Naive thymus-derived CD8-positive, alpha-beta T cell (primary cell): ENCODE measurements at regions not wholly inside any gene's neighbourhood (a gene's known extent, or its start where the extent isn't known, plus 50 kb on each side); places are given as distances from the start of the nearest gene placed in this dataset.

Experiments used
- ATAC-seq, 2 donors: fragments of 150-1000 bp; cut with Tn5 transposase in 1 of 2; sonication (Bioruptor Pico), chemical (Tn5 transposase) in 1 of 2; 1 replicate in 1 of 2; 2 replicates in 1 of 2; pipeline ENCODE4 v1.10.0; 2021; ENCODE audit warnings: mild to moderate bottlenecking in 2 of 2, moderate library complexity in 2 of 2
- POLR2A ChIA-PET: fragments of 350-600 bp; sonication (Branson Sonifier 250); formaldehyde crosslinking; loops from one replicate; lab custom pipeline; 2021; ENCODE audit warnings: antibody characterized with exemption; lab: Charles Lee
- DNase-seq, 10 donors: peaks; one replicate each; pipeline versions ENCODE4 v3.0.0 to v3.0.0-alpha.2; 2020 to 2022
- H3K27ac Mint-ChIP-seq, 10 donors: one replicate each; pipeline ENCODE4 v1.8.0; 2020 to 2022; ENCODE audit warnings: mild to moderate bottlenecking in 10 of 10, mixed read lengths in 10 of 10, moderate library complexity in 4 of 10, inconsistent platforms in 1 of 10
- H3K27me3 Mint-ChIP-seq, 5 donors: one replicate each; pipeline ENCODE4 v1.8.0; 2021 to 2022; ENCODE audit warnings: mixed read lengths in 5 of 5
- H3K36me3 Mint-ChIP-seq, 3 donors: one replicate each; pipeline ENCODE4 v1.8.0; 2020 to 2022; ENCODE audit warnings: mixed read lengths in 3 of 3, mild to moderate bottlenecking in 2 of 3, inconsistent platforms in 1 of 3
- H3K4me1 Mint-ChIP-seq, 4 donors: one replicate each; pipeline ENCODE4 v1.8.0; 2021 to 2022; ENCODE audit warnings: mixed read lengths in 4 of 4
- H3K4me3 Mint-ChIP-seq, 10 donors: one replicate each; pipeline ENCODE4 v1.8.0; 2020 to 2022; ENCODE audit warnings: mild to moderate bottlenecking in 10 of 10, mixed read lengths in 10 of 10, moderate library complexity in 6 of 10, inconsistent platforms in 1 of 10
- H3K9me3 Mint-ChIP-seq, 9 donors: one replicate each; pipeline ENCODE4 v1.8.0; 2020 to 2022; ENCODE audit warnings: mixed read lengths in 9 of 9, mild to moderate bottlenecking in 3 of 9, inconsistent platforms in 1 of 9, moderate library complexity in 1 of 9

DNA sequence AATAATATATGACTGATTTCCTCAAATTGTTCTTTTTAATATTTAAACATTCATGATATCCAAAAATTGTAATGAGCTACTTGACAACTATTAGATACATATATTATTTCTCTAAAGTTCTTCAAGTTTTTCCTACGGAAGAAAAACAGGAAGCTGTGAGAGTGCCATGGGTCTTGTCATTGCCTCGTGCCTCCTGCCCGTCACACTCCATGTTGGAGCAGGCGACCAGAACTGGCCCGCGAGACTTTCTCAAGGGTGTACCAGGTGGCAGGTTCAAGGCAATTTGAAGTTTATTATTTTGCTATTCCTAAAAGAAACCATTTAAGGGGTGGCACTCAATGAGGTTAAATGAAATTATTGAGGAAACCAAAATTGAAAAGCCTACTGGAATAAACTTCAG is 337.2 kb downstream of the HACE1 start:
- ATAC-seq: no peak
- POLR2A ChIA-PET: no interaction called here

DNA sequence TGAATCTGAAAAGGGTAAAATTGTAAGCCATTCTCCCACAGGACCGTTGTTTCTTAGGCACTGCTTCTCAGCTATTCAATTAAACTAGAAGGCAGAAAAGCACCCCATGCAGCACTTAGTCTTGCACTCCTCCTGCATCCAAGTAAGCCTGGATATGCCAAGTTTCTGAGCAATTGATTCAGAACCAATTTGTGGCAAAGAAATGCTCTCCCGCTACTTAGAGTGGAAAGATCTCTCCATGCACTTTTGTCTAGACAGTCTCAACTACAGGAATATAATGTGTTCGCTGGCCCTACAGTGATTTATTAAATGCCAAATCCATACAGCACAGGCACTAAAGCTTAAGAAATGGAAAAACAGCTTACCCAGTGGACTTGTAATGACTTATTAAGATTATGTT is 338.5 kb downstream of the HACE1 start:
- Mint-ChIP-seq H3K4me3 (no peak overlapping the region), H3K36me3 (no peaks in the 10 kb centered on the region), H3K4me1 (peaks cover 0 to 3% (median 0%) of the 10 kb centered on the region in 4 donors), H3K27ac (no peak overlapping the region), H3K9me3 (no peaks in the 10 kb centered on the region), H3K27me3 (peaks cover 4 to 21% (median 10%) of the 10 kb centered on the region in 5 donors)
- DNase-seq (no peak), ATAC-seq (no peak)
- POLR2A ChIA-PET: no interaction called here

More for the DNA sequence above, 337.2 kb downstream of the HACE1 start:
- H3K4me3 Mint-ChIP-seq: no peak overlapping the region
- H3K9me3 Mint-ChIP-seq: no peaks in the 10 kb centered on the region
- no peak overlapping the region for H3K27ac Mint-ChIP-seq
- H3K4me1 Mint-ChIP-seq: peaks cover 0 to 3% (median 0%) of the 10 kb centered on the region in 4 donors
- no peaks in the 10 kb centered on the region for H3K36me3 Mint-ChIP-seq
- no peak for DNase-seq
- peaks cover 7 to 24% (median 10%) of the 10 kb centered on the region in 5 donors for H3K27me3 Mint-ChIP-seq

DNA sequence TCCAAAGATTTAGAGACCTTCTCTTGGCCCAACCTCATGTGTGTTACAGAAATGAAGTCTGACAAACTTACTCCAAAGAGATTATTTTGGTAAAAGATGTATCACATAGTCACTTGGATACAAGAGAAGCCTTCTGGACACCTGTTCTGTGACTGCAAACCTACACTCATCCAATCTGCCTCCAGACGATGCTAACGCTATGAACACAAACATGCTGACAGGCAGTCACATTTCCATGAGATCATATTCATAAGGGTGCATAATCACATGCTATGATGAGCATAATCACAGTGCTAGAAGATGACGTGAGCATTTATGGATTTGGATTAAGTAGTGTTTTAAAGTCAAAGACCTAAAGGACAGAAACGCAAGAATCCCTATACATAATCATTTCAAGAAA is 340.2 kb downstream of the HACE1 start:
- no peaks in the 10 kb centered on the region for H3K9me3 Mint-ChIP-seq
- no peak for DNase-seq
- H3K36me3 Mint-ChIP-seq: no peaks in the 10 kb centered on the region
- peaks cover 4 to 21% (median 6%) of the 10 kb centered on the region in 5 donors for H3K27me3 Mint-ChIP-seq
- no peak overlapping the region for H3K4me3 Mint-ChIP-seq
- H3K4me1 Mint-ChIP-seq: no peaks in the 10 kb centered on the region
- ATAC-seq: no peak
- H3K27ac Mint-ChIP-seq: peak overlapping the region in 1 of 10 donors; percentile 1
- POLR2A ChIA-PET: no interaction called here

DNA sequence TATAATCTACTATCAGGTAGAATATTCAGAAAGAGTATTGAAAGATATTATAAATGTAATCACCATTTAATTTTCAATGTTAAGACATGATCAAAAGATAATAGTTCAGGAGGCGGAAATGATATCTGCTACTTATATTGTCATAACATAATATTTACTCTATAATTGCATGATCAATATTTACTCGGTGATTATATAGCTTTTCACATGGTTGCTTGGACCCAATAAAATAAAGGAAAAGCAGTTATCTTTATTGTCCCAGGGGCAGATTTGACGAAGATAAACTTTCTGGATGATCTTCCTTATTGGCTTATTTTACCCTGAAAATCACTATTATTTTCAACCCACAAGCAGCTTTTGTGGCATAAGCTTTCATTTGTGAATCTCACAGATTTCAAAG is 350.4 kb downstream of the HACE1 start:
- DNase-seq (no peak), ATAC-seq (no peak)
- Mint-ChIP-seq H3K4me1 (no peaks in the 10 kb centered on the region), H3K27ac (no peak overlapping the region), H3K9me3 (no peaks in the 10 kb centered on the region), H3K4me3 (no peak overlapping the region), H3K36me3 (no peaks in the 10 kb centered on the region), H3K27me3 (peaks cover 2 to 33% (median 10%) of the 10 kb centered on the region in 5 donors)
- POLR2A ChIA-PET: no interaction called here

DNA sequence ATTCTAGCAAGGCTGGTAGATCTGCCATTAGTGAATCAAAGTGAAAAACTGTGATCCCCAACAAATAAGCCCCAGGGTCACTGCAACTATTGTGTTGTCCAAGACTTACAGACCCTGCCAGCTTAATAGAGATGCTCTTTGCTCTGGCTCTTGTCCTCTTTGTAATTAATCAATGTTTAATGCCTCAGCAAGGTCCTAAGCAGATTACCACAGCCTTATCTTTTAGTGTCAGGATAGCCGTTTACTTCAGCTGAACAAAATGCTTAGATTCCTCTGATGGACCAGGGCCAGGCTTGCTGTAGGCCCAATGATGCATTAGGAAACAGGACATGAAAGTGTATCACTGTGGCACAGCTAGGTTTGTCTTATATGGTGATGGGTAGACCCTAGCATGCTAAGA is 353.3 kb downstream of the HACE1 start:
- ATAC-seq: no peak
- Mint-ChIP-seq H3K9me3 (no peaks in the 10 kb centered on the region), H3K4me3 (no peak overlapping the region), H3K4me1 (no peaks in the 10 kb centered on the region), H3K27ac (no peak overlapping the region), H3K36me3 (no peaks in the 10 kb centered on the region), H3K27me3 (peaks cover 0 to 24% (median 8%) of the 10 kb centered on the region in 5 donors)
- no peak for DNase-seq
- POLR2A ChIA-PET: no interaction called here

DNA sequence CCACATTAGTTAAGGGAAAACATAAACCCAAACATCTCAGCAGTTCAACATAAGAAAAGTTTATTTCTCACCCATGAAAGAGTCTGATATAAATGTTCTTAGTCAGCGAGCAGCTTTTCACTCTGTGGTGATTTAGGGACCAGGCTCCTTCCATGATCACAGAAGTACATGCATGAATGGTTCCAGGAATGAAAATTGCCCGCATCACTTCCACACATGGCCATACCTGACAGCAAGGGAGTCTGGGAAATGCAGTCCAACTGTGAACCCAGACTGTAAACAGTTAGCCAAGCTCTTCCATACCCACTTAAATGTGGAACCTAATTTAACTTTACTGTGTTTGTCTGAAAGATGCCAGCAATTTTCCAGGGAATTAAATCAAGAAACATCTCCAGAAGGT is 353.9 kb downstream of the HACE1 start:
- peaks cover 0 to 18% (median 8%) of the 10 kb centered on the region in 5 donors for H3K27me3 Mint-ChIP-seq
- ATAC-seq (no peak), DNase-seq (no peak)
- H3K4me1 Mint-ChIP-seq: no peaks in the 10 kb centered on the region
- no peak overlapping the region for H3K27ac Mint-ChIP-seq
- H3K9me3 Mint-ChIP-seq: no peaks in the 10 kb centered on the region
- POLR2A ChIA-PET: no interaction called here
- H3K4me3 Mint-ChIP-seq: no peak overlapping the region
- H3K36me3 Mint-ChIP-seq: no peaks in the 10 kb centered on the region

DNA sequence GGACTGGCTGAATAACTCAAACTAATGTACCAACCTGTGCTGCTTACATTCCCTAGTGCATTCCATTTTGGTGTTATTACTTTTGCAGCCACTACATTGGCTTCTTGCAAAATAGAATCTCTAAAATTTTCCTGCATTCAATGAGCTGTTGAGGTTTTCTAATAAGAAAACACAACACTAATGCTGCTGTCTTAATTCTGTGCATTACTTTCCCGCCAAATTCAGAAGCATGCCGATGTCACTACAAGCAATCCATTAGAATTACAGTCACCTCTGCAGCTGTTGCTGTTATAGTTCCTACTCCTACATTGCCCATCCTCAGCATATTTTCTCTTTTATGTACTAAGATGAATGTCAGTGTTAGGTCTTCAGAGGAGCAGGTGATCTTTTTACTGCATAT is 359.5 kb downstream of the HACE1 start:
- POLR2A ChIA-PET: no interaction called here
- no peak for ATAC-seq
- no peak for DNase-seq
- Mint-ChIP-seq H3K36me3 (no peaks in the 10 kb centered on the region), H3K27me3 (peaks cover 0 to 6% (median 4%) of the 10 kb centered on the region in 5 donors), H3K4me3 (no peak overlapping the region), H3K9me3 (peaks cover 0 to 5% (median 0%) of the 10 kb centered on the region in 9 donors), H3K4me1 (no peaks in the 10 kb centered on the region), H3K27ac (no peak overlapping the region)

DNA sequence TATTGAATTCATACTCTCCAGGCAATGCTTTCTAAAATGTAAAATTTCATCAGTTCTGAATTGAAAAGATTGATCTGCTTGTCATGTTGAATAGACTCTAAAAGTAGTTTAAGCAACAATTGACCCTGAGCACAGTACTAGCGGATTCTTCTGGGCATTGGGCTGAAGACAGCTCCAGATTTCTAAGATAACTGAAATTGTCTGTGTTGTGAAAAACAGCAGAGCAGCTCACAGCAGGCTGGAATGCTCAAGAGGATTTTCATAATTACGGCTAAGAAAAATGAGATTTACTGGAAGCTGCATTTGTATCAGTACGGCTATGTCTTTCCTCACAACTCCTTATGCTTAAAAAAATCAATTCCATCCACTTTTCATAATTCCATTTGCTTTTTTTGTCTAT is 373.7 kb downstream of the HACE1 start:
- no peaks in the 10 kb centered on the region for H3K36me3 Mint-ChIP-seq
- H3K9me3 Mint-ChIP-seq: no peaks in the 10 kb centered on the region
- no peak for ATAC-seq
- H3K27ac Mint-ChIP-seq: no peak overlapping the region
- no peaks in the 10 kb centered on the region for H3K4me1 Mint-ChIP-seq
- DNase-seq: no peak
- POLR2A ChIA-PET: no interaction called here
- H3K4me3 Mint-ChIP-seq: no peak overlapping the region
- peaks cover 0 to 3% (median 0%) of the 10 kb centered on the region in 5 donors for H3K27me3 Mint-ChIP-seq

DNA sequence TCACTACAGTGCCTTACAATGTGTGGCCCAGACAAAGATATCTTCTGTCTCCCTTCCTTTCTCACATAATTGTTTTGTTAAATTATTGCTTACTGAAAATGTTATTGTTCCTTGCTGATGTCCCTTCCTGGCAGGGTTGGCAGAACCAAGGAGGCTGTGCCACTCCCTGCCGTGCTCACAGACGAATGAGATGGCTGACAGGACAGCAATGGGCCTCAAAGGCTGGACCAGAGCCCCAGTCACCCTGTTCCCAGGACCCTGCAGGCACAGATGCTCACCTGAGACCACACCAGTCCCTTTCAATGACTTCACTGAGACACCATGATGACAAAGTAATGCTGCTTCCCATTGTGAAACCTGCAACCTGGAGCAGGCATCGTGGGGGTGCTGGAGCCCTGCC is 375.1 kb downstream of the HACE1 start:
- H3K27me3 Mint-ChIP-seq: peaks cover 0 to 3% (median 0%) of the 10 kb centered on the region in 5 donors
- DNase-seq (no peak), ATAC-seq (no peak)
- POLR2A ChIA-PET: no interaction called here
- H3K36me3 Mint-ChIP-seq: no peaks in the 10 kb centered on the region
- no peaks in the 10 kb centered on the region for H3K9me3 Mint-ChIP-seq
- H3K4me3 Mint-ChIP-seq: no peak overlapping the region
- H3K4me1 Mint-ChIP-seq: no peaks in the 10 kb centered on the region
- no peak overlapping the region for H3K27ac Mint-ChIP-seq

DNA sequence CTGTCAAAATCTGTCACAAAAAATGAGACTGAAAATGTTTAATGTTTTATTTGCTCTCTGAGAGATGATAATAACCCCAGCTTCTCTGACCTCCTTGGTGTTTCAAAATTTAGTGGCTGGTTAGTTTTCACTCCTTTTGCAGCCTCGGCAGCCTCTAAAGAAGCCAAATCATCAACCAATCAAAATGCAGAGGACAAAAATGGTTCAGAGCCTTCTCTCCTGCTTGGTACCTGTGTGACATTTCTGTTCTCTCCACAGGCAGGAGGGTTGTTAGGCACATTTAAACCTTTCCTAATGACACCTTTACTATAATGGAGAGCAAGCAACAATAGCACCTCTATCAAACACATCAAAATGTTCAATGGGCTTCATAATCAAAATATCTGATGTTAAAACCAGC is 375.5 kb downstream of the HACE1 start:
- Mint-ChIP-seq H3K4me3 (no peak overlapping the region), H3K9me3 (no peaks in the 10 kb centered on the region), H3K27me3 (peaks cover 0 to 3% (median 0%) of the 10 kb centered on the region in 5 donors), H3K36me3 (no peaks in the 10 kb centered on the region), H3K4me1 (no peaks in the 10 kb centered on the region), H3K27ac (no peak overlapping the region)
- DNase-seq (no peak), ATAC-seq (no peak)
- POLR2A ChIA-PET: no interaction called here

DNA sequence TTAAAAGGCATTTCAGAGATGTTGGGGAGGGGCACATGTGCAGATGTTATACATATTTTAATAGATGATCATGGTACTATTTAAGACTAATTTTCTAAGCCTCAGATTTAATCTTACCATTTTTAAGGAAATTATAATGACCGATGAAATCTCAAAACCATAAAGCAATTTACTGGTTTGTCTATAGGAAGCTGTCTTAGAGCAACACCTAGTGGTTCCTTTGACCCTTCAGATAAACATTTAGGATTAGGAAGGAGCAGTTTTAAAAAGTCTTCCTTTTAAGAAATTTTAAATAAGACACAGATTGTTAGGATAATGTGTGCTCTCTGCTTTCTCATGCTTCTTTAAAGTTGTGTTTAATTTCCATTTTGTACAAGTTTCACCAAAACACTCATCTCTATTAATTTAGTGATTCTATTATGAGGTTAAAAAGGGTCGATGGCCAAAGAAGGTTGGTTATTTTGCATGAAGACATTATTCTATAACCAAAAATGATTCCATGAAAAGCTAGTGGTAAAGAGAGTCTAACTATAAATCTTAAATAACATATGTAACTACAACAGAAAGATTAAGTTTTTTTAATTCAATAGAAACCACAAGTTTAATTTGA is 376.4 kb downstream of the HACE1 start:
- Mint-ChIP-seq H3K27ac (no peak overlapping the region), H3K4me3 (no peak overlapping the region)
- POLR2A ChIA-PET: no interaction called here

DNA sequence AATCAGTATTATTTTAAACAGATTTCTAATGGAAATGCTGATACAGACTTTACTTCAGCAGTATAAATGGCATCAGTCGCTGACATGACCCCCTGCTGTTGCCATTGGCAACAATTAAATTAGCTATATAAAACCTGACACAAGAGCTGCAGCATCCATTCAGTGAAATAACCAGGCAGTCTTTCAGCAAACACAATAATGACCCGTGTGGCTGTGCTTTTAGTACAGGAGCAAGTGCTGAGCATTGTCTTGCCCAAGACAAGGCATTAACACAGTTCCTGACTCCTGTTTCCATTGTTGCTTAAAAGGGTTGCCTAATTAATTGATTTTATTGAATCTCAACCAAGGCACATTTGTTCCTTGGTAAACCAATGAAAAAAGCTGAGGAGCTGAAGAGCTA is 382.1 kb downstream of the HACE1 start:
- Mint-ChIP-seq H3K4me1 (no peaks in the 10 kb centered on the region), H3K36me3 (no peaks in the 10 kb centered on the region), H3K4me3 (no peak overlapping the region), H3K9me3 (no peaks in the 10 kb centered on the region), H3K27me3 (peaks cover 2 to 16% (median 7%) of the 10 kb centered on the region in 5 donors), H3K27ac (no peak overlapping the region)
- DNase-seq (no peak), ATAC-seq (no peak)
- POLR2A ChIA-PET: no interaction called here

More for the DNA sequence above, 376.4 kb downstream of the HACE1 start:
- Mint-ChIP-seq H3K4me1 (no peaks in the 10 kb centered on the region), H3K27me3 (peaks cover 0 to 3% (median 0%) of the 10 kb centered on the region in 5 donors), H3K36me3 (no peaks in the 10 kb centered on the region), H3K9me3 (no peaks in the 10 kb centered on the region)
- no peak for DNase-seq
- ATAC-seq: no peak

DNA sequence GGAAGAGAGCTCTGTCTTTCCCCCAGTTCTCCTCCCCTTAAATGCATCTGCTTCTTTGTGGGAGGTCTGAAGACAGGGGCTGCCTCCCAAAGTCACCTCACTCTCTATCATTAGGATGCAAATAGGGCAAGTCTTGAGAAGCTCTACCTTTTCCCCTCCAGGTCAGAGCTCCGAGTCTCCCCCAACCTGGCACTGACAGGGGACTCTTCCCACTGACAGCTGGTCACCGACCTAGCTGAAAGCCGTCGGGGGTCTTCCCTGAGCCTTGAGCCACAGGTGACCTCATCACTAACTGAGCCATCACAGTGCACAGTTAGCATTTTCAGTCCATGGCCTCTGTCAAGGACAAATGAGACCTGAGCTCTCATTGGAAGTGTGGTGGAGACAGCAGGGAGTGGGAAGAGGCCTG is 386.7 kb downstream of the HACE1 start:
- H3K4me1 Mint-ChIP-seq: no peaks in the 10 kb centered on the region
- DNase-seq: no peak
- no peak overlapping the region for H3K4me3 Mint-ChIP-seq
- peaks cover 2 to 16% (median 7%) of the 10 kb centered on the region in 5 donors for H3K27me3 Mint-ChIP-seq
- H3K27ac Mint-ChIP-seq: no peak overlapping the region
- ATAC-seq: no peak
- POLR2A ChIA-PET: no interaction called here
- no peaks in the 10 kb centered on the region for H3K9me3 Mint-ChIP-seq
- H3K36me3 Mint-ChIP-seq: no peaks in the 10 kb centered on the region
